Neural cell (in vitro differentiated cells): ENCODE measurements at regions not wholly inside any gene's neighbourhood (a gene's known extent, or its start where the extent isn't known, plus 50 kb on each side); places are given as distances from the start of the nearest gene placed in this dataset.

ENCODE experiments used
- H2AFZ ChIP-seq: fragments of 200-600, 300-800 bp; sonication (generic), shearing (Covaris generic); 2 replicates; pipeline ENCODE4 v1.6.0; 2014; ENCODE audit warnings: low read depth, mild to moderate bottlenecking, antibody characterized with exemption, low read length, moderate library complexity
- H3F3A ChIP-seq: fragments of 200-600 bp; shearing (Covaris generic); 2 replicates; pipeline ENCODE4 v1.6.1; 2016; ENCODE audit warnings: mild to moderate bottlenecking, moderate library complexity, mixed read lengths, antibody characterized with exemption, low read length; ENCODE audit not compliant: insufficient read depth, poor library complexity, severe bottlenecking
- H3K27ac ChIP-seq: fragments of 200-600, 300-800 bp; sonication (generic), shearing (Covaris generic); 2 replicates; pipeline ENCODE4 v1.5.1; 2014; ENCODE audit warnings: mild to moderate bottlenecking, low read length, moderate library complexity
- H3K27me3 ChIP-seq: fragments of 300-800, 200-600 bp; sonication (generic), shearing (Covaris generic); 2 replicates; pipeline ENCODE4 v1.6.0; 2014; ENCODE audit warnings: mild to moderate bottlenecking, low read depth, low read length, moderate library complexity; ENCODE audit not compliant: insufficient read depth
- H3K36me3 ChIP-seq: fragments of 300-800, 200-600 bp; sonication (generic), shearing (Covaris generic); 2 replicates; pipeline ENCODE4 v1.5.1; 2014; ENCODE audit warnings: mild to moderate bottlenecking, antibody characterized with exemption, low read length, moderate library complexity; ENCODE audit not compliant: insufficient read depth
- H3K4me2 ChIP-seq: fragments of 300-800, 200-600 bp; sonication (generic), shearing (Covaris generic); 2 replicates; pipeline ENCODE4 v1.6.0; 2014; ENCODE audit warnings: mild to moderate bottlenecking, low read length
- H3K4me3 ChIP-seq: fragments of 300-800, 200-600 bp; sonication (generic), shearing (Covaris generic); 2 replicates; pipeline ENCODE4 v1.5.1; 2014; ENCODE audit warnings: mild to moderate bottlenecking, low read length, moderate library complexity
- H3K79me2 ChIP-seq: fragments of 200-600 bp; shearing (Covaris generic); replicated peaks from 2 replicates; pipeline ENCODE4 v1.6.0; 2014; ENCODE audit warnings: mild to moderate bottlenecking, low read length, moderate library complexity; ENCODE audit not compliant: insufficient read depth
- H3K9ac ChIP-seq: fragments of 300-800, 200-600 bp; sonication (generic), shearing (Covaris generic); 2 replicates; pipeline ENCODE4 v1.6.1; 2016; ENCODE audit warnings: mild to moderate bottlenecking, low read length, mixed read lengths
- H3K9me2 ChIP-seq: fragments of 200-600 bp; shearing (Covaris generic); 2 replicates; pipeline ENCODE4 v1.6.1; 2016; ENCODE audit warnings: mild to moderate bottlenecking, low read length, mixed read lengths; ENCODE audit not compliant: insufficient read depth
- H3K9me3 ChIP-seq: fragments of 200-600, 300-800 bp; sonication (generic), shearing (Covaris generic); 2 replicates; pipeline ENCODE4 v1.6.1; 2016; ENCODE audit warnings: mild to moderate bottlenecking, mixed run types, low read length, moderate library complexity, mixed read lengths
- H4K20me1 ChIP-seq: fragments of 200-600 bp; shearing (Covaris generic); 2 replicates; pipeline ENCODE4 v1.6.1; 2016; ENCODE audit warnings: mild to moderate bottlenecking, mixed run types; ENCODE audit not compliant: insufficient read depth
- CTCF ChIP-seq: fragments of 450-650 bp; IDR thresholded peaks from 2 replicates; pipeline ENCODE4 v1.5.1; 2014; ENCODE audit warnings: antibody characterized with exemption, mild to moderate bottlenecking, moderate library complexity; ENCODE audit not compliant: poor library complexity, severe bottlenecking
- EP300 ChIP-seq: fragments of 450-650 bp; conservative IDR thresholded peaks from 2 replicates; pipeline ENCODE4 v1.6.1; 2014; ENCODE audit warnings: antibody characterized with exemption, mild to moderate bottlenecking, moderate library complexity; ENCODE audit not compliant: poor library complexity, severe bottlenecking
- EZH2 ChIP-seq: fragments of 200-600, 300-800 bp; shearing (Covaris generic), sonication (generic); IDR thresholded peaks from 2 replicates; pipeline ENCODE4 v1.6.1; 2014; ENCODE audit warnings: antibody characterized with exemption, low read length, borderline replicate concordance, mild to moderate bottlenecking; ENCODE audit not compliant: insufficient read depth, poor library complexity, severe bottlenecking
- MXI1 ChIP-seq: fragments of 450-650 bp; conservative IDR thresholded peaks from 2 replicates; pipeline ENCODE4 v1.6.1; 2014; ENCODE audit warnings: antibody characterized with exemption, mild to moderate bottlenecking; ENCODE audit not compliant: poor library complexity, severe bottlenecking
- RAD21 ChIP-seq: fragments of 450-650 bp; conservative IDR thresholded peaks from 2 replicates; pipeline ENCODE4 v1.6.1; 2014; ENCODE audit warnings: antibody characterized with exemption, mild to moderate bottlenecking, moderate library complexity
- SMC3 ChIP-seq: fragments of 450-650 bp; conservative IDR thresholded peaks from 2 replicates; pipeline ENCODE4 v1.6.1; 2014; ENCODE audit warnings: antibody characterized with exemption, mild to moderate bottlenecking, moderate library complexity; ENCODE audit not compliant: poor library complexity
- TAF1 ChIP-seq: IDR thresholded peaks from 2 replicates; pipeline ENCODE4 v1.6.1; 2012; ENCODE audit warnings: low read depth

GRCh38 chr4:1589098-1589497, 95.0 kb downstream of the FAM53A start:
- no peak overlapping the region for H3K4me2 ChIP-seq
- H3K9me3 ChIP-seq = peaks cover 25% of the 10 kb centered on the region
- H3K79me2 ChIP-seq = no peaks in the 10 kb centered on the region
- H3K36me3 ChIP-seq = no peaks in the 10 kb centered on the region
- no peaks in the 10 kb centered on the region for H3F3A ChIP-seq
- H3K4me3 ChIP-seq = no peak overlapping the region
- H3K27me3 ChIP-seq = no peaks in the 10 kb centered on the region
- no peak overlapping the region for H3K27ac ChIP-seq
- no peak overlapping the region for H3K9ac ChIP-seq
- H4K20me1 ChIP-seq = no peaks in the 10 kb centered on the region
- H2AFZ ChIP-seq = no peak overlapping the region
- no peak for TF ChIP-seq RAD21
- no peak for TF ChIP-seq SMC3
- TF ChIP-seq EP300 = no peak
- TF ChIP-seq TAF1 = no peak
- TF ChIP-seq CTCF = no peak
- H3K9me2 ChIP-seq = no peaks in the 10 kb centered on the region

GRCh38 chr4:1588306-1588705, 95.8 kb downstream of the FAM53A start:
- H3K4me2 ChIP-seq = no peak overlapping the region
- no peaks in the 10 kb centered on the region for H3K9me2 ChIP-seq
- no peak overlapping the region for H3K9ac ChIP-seq
- H3K79me2 ChIP-seq = no peaks in the 10 kb centered on the region
- H3F3A ChIP-seq = no peaks in the 10 kb centered on the region
- no peaks in the 10 kb centered on the region for H4K20me1 ChIP-seq
- no peaks in the 10 kb centered on the region for H3K27me3 ChIP-seq
- no peaks in the 10 kb centered on the region for H3K36me3 ChIP-seq
- no peak overlapping the region for H3K27ac ChIP-seq
- TF ChIP-seq CTCF (no peak), MXI1 (no peak), SMC3 (no peak), EZH2 (no peak), EP300 (no peak)
- H3K4me3 ChIP-seq = no peak overlapping the region
- peaks cover 26% of the 10 kb centered on the region for H3K9me3 ChIP-seq
- no peak overlapping the region for H2AFZ ChIP-seq

- Histone ChIP-seq H2AFZ (no peak overlapping the region), H3F3A (no peaks in the 10 kb centered on the region), H3K79me2 (no peaks in the 10 kb centered on the region), H3K36me3 (no peaks in the 10 kb centered on the region), H4K20me1 (no peaks in the 10 kb centered on the region), H3K27ac (no peak overlapping the region), H3K9me3 (peaks cover 18% of the 10 kb centered on the region), H3K4me2 (no peak overlapping the region), H3K4me3 (no peak overlapping the region), H3K27me3 (peaks cover 8% of the 10 kb centered on the region), H3K9me2 (no peaks in the 10 kb centered on the region), H3K9ac (no peak overlapping the region)
- no peak for TF ChIP-seq EZH2
- no peak for TF ChIP-seq CTCF
- no peak for TF ChIP-seq SMC3
- no peak for TF ChIP-seq RAD21
- TF ChIP-seq TAF1 = no peak
Measured at GRCh38 chr4:1584498-1584897, 99.6 kb downstream of the FAM53A start.
